ENCODE measurements at regions not wholly inside any gene's neighbourhood (a gene's known extent, or its start where the extent isn't known, plus 50 kb on each side); places are given as distances from the start of the nearest gene placed in this dataset.

DNA sequence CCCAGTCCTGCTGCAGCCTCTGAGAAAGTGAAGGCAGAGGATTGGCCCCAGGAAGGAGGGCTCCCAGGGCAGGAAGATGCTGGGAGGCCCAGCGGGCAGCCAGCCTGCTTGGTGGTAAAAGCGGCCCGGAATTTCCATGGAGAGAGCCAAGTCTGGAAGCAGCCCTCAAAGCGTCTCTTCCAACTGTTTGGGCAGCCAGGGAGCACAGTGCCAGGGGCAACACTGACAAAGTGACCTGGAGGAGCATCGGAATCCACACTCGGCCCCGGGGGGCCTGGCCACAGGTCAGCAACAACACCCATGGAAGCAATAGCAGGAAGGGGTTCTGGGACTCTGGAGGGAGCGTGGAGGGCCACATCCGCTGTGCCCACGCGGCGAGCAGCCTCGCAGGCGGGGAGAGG lies 63.2 kb upstream of the FGFR2 start:
- TF ChIP-seq, protein P1, sequence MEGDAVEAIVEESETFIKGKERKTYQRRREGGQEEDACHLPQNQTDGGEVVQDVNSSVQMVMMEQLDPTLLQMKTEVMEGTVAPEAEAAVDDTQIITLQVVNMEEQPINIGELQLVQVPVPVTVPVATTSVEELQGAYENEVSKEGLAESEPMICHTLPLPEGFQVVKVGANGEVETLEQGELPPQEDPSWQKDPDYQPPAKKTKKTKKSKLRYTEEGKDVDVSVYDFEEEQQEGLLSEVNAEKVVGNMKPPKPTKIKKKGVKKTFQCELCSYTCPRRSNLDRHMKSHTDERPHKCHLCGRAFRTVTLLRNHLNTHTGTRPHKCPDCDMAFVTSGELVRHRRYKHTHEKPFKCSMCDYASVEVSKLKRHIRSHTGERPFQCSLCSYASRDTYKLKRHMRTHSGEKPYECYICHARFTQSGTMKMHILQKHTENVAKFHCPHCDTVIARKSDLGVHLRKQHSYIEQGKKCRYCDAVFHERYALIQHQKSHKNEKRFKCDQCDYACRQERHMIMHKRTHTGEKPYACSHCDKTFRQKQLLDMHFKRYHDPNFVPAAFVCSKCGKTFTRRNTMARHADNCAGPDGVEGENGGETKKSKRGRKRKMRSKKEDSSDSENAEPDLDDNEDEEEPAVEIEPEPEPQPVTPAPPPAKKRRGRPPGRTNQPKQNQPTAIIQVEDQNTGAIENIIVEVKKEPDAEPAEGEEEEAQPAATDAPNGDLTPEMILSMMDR (conservative IDR thresholded peaks at IDR 0.05): no peak
- TF ChIP-seq EZH2 (IDR thresholded peaks at IDR 0.05; ENCODE audit: low read depth): no peak

All from PC-9 (cell line).